ENCODE measurements at regions not wholly inside any gene's neighbourhood (a gene's known extent, or its start where the extent isn't known, plus 50 kb on each side); places are given as distances from the start of the nearest gene placed in this dataset.

GRCh38 chr2:223386189-223386588, 216.0 kb downstream of the SCG2 start:
- Histone ChIP-seq H3K27ac (ENCODE audit: low read depth, low read length) (no peak overlapping the region), H3K9me3 (ENCODE audit: control insufficient read depth, insufficient read depth, low read length) (no peaks in the 10 kb centered on the region), H3K4me1 (ENCODE audit: control insufficient read depth, insufficient read depth, low read length) (no peaks in the 10 kb centered on the region), H3K9ac (ENCODE audit: low read depth, low read length) (no peak overlapping the region), H3K4me3 (ENCODE audit: low read depth, low read length) (no peak overlapping the region), H3K27me3 (ENCODE audit: control insufficient read depth, insufficient read depth, low read length) (no peaks in the 10 kb centered on the region), H3K36me3 (ENCODE audit: control insufficient read depth, insufficient read depth, low read length) (no peaks in the 10 kb centered on the region)

- Histone ChIP-seq H3K9me3 (ENCODE audit: control insufficient read depth, insufficient read depth, low read length) (no peaks in the 10 kb centered on the region), H3K4me3 (ENCODE audit: low read depth, low read length) (no peak overlapping the region), H3K27me3 (ENCODE audit: control insufficient read depth, insufficient read depth, low read length) (no peaks in the 10 kb centered on the region), H3K9ac (ENCODE audit: low read depth, low read length) (no peak overlapping the region), H3K27ac (ENCODE audit: low read depth, low read length) (no peak overlapping the region), H3K36me3 (ENCODE audit: control insufficient read depth, insufficient read depth, low read length) (no peaks in the 10 kb centered on the region), H3K4me1 (ENCODE audit: control insufficient read depth, insufficient read depth, low read length) (no peaks in the 10 kb centered on the region)
These were observed 215.2 kb downstream of the SCG2 start for GRCh38 chr2:223386984-223387383.

GRCh38 chr2:223389624-223390023, 212.5 kb downstream of the SCG2 start:
- Histone ChIP-seq H3K9ac (ENCODE audit: low read depth, low read length) (no peak overlapping the region), H3K36me3 (ENCODE audit: control insufficient read depth, insufficient read depth, low read length) (no peaks in the 10 kb centered on the region), H3K4me1 (ENCODE audit: control insufficient read depth, insufficient read depth, low read length) (no peaks in the 10 kb centered on the region), H3K27me3 (ENCODE audit: control insufficient read depth, insufficient read depth, low read length) (no peaks in the 10 kb centered on the region), H3K27ac (ENCODE audit: low read depth, low read length) (no peak overlapping the region), H3K9me3 (ENCODE audit: control insufficient read depth, insufficient read depth, low read length) (peaks cover 11% of the 10 kb centered on the region; the same call in 1 of the 2 replicates), H3K4me3 (ENCODE audit: low read depth, low read length) (no peak overlapping the region)

- 0 out of 2 replicates have a peak, but pooled peaks cover 5% of the 10 kb centered on the region for H3K4me1 ChIP-seq (ENCODE audit: control insufficient read depth, insufficient read depth, low read length)
- peaks cover 11% of the 10 kb centered on the region for H3K9me3 ChIP-seq (ENCODE audit: control insufficient read depth, insufficient read depth, low read length)
- H3K27me3 ChIP-seq (ENCODE audit: control insufficient read depth, insufficient read depth, low read length): no peaks in the 10 kb centered on the region
- no peak overlapping the region for H3K4me3 ChIP-seq (ENCODE audit: low read depth, low read length)
- H3K9ac ChIP-seq (ENCODE audit: low read depth, low read length): no peak overlapping the region
- H3K27ac ChIP-seq (ENCODE audit: low read depth, low read length): no peak overlapping the region
- no peaks in the 10 kb centered on the region for H3K36me3 ChIP-seq (ENCODE audit: control insufficient read depth, insufficient read depth, low read length)
These were observed 205.2 kb downstream of the SCG2 start for GRCh38 chr2:223396993-223397392.

GRCh38 chr2:223399357-223399957, 202.7 kb downstream of the SCG2 start:
- no peak overlapping the region for H3K4me3 ChIP-seq (ENCODE audit: low read depth, low read length)
- no peaks in the 10 kb centered on the region; the same call in 1 of the 2 replicates for H3K9me3 ChIP-seq (ENCODE audit: control insufficient read depth, insufficient read depth, low read length)
- no peak overlapping the region for H3K9ac ChIP-seq (ENCODE audit: low read depth, low read length)
- no peaks in the 10 kb centered on the region for H3K27me3 ChIP-seq (ENCODE audit: control insufficient read depth, insufficient read depth, low read length)
- no peaks in the 10 kb centered on the region for H3K36me3 ChIP-seq (ENCODE audit: control insufficient read depth, insufficient read depth, low read length)
- H3K27ac ChIP-seq (ENCODE audit: low read depth, low read length): no peak overlapping the region
- H3K4me1 ChIP-seq (ENCODE audit: control insufficient read depth, insufficient read depth, low read length): 0 out of 2 replicates have a peak, but pooled peaks cover 6% of the 10 kb centered on the region

GRCh38 chr2:223404616-223405015, 197.5 kb downstream of the SCG2 start:
- Histone ChIP-seq H3K27ac (ENCODE audit: low read depth, low read length) (no peak overlapping the region), H3K9me3 (ENCODE audit: control insufficient read depth, insufficient read depth, low read length) (no peaks in the 10 kb centered on the region), H3K36me3 (ENCODE audit: control insufficient read depth, insufficient read depth, low read length) (no peaks in the 10 kb centered on the region), H3K4me1 (ENCODE audit: control insufficient read depth, insufficient read depth, low read length) (0 out of 2 replicates have a peak, but pooled peaks cover 6% of the 10 kb centered on the region), H3K9ac (ENCODE audit: low read depth, low read length) (no peak overlapping the region), H3K27me3 (ENCODE audit: control insufficient read depth, insufficient read depth, low read length) (no peaks in the 10 kb centered on the region), H3K4me3 (ENCODE audit: low read depth, low read length) (no peak overlapping the region)

GRCh38 chr2:223414646-223415045, 187.5 kb downstream of the SCG2 start:
- no peak overlapping the region for H3K9ac ChIP-seq (ENCODE audit: low read depth, low read length)

GRCh38 chr2:223415071-223415470, 187.1 kb downstream of the SCG2 start:
- Histone ChIP-seq H3K27ac (ENCODE audit: low read depth, low read length) (no peak overlapping the region), H3K4me1 (ENCODE audit: control insufficient read depth, insufficient read depth, low read length) (no peaks in the 10 kb centered on the region), H3K27me3 (ENCODE audit: control insufficient read depth, insufficient read depth, low read length) (no peaks in the 10 kb centered on the region)

More at GRCh38 chr2:223414646-223415045, 187.5 kb downstream of the SCG2 start:
- H3K27ac ChIP-seq (ENCODE audit: low read depth, low read length): no peak overlapping the region
- no peaks in the 10 kb centered on the region for H3K36me3 ChIP-seq (ENCODE audit: control insufficient read depth, insufficient read depth, low read length)
- H3K9me3 ChIP-seq (ENCODE audit: control insufficient read depth, insufficient read depth, low read length): no peaks in the 10 kb centered on the region
- H3K4me1 ChIP-seq (ENCODE audit: control insufficient read depth, insufficient read depth, low read length): no peaks in the 10 kb centered on the region
- H3K27me3 ChIP-seq (ENCODE audit: control insufficient read depth, insufficient read depth, low read length): no peaks in the 10 kb centered on the region
- no peak overlapping the region for H3K4me3 ChIP-seq (ENCODE audit: low read depth, low read length)

GRCh38 chr2:223416815-223417610, 185.1 kb downstream of the SCG2 start:
- no peak overlapping the region for H3K4me3 ChIP-seq (ENCODE audit: low read depth, low read length)
- no peaks in the 10 kb centered on the region for H3K27me3 ChIP-seq (ENCODE audit: control insufficient read depth, insufficient read depth, low read length)
- H3K4me1 ChIP-seq (ENCODE audit: control insufficient read depth, insufficient read depth, low read length): no peaks in the 10 kb centered on the region
- H3K9ac ChIP-seq (ENCODE audit: low read depth, low read length): no peak overlapping the region
- H3K9me3 ChIP-seq (ENCODE audit: control insufficient read depth, insufficient read depth, low read length): no peaks in the 10 kb centered on the region
- H3K27ac ChIP-seq (ENCODE audit: low read depth, low read length): no peak overlapping the region
- H3K36me3 ChIP-seq (ENCODE audit: control insufficient read depth, insufficient read depth, low read length): no peaks in the 10 kb centered on the region

More at GRCh38 chr2:223415071-223415470, 187.1 kb downstream of the SCG2 start:
- H3K4me3 ChIP-seq (ENCODE audit: low read depth, low read length): no peak overlapping the region
- no peaks in the 10 kb centered on the region for H3K9me3 ChIP-seq (ENCODE audit: control insufficient read depth, insufficient read depth, low read length)
- no peak overlapping the region for H3K9ac ChIP-seq (ENCODE audit: low read depth, low read length)
- H3K36me3 ChIP-seq (ENCODE audit: control insufficient read depth, insufficient read depth, low read length): no peaks in the 10 kb centered on the region

- Histone ChIP-seq H3K27me3 (ENCODE audit: control insufficient read depth, insufficient read depth, low read length) (no peaks in the 10 kb centered on the region), H3K36me3 (ENCODE audit: control insufficient read depth, insufficient read depth, low read length) (no peaks in the 10 kb centered on the region), H3K9ac (ENCODE audit: low read depth, low read length) (no peak overlapping the region), H3K4me1 (ENCODE audit: control insufficient read depth, insufficient read depth, low read length) (no peaks in the 10 kb centered on the region), H3K4me3 (ENCODE audit: low read depth, low read length) (no peak overlapping the region), H3K27ac (ENCODE audit: low read depth, low read length) (no peak overlapping the region), H3K9me3 (ENCODE audit: control insufficient read depth, insufficient read depth, low read length) (no peaks in the 10 kb centered on the region)
These were observed 184.0 kb downstream of the SCG2 start for GRCh38 chr2:223418131-223418530.

GRCh38 chr2:223418604-223419199, 183.5 kb downstream of the SCG2 start:
- H3K9me3 ChIP-seq (ENCODE audit: control insufficient read depth, insufficient read depth, low read length): no peaks in the 10 kb centered on the region
- H3K36me3 ChIP-seq (ENCODE audit: control insufficient read depth, insufficient read depth, low read length): no peaks in the 10 kb centered on the region
- no peaks in the 10 kb centered on the region for H3K4me1 ChIP-seq (ENCODE audit: control insufficient read depth, insufficient read depth, low read length)
- no peak overlapping the region for H3K9ac ChIP-seq (ENCODE audit: low read depth, low read length)
- no peaks in the 10 kb centered on the region for H3K27me3 ChIP-seq (ENCODE audit: control insufficient read depth, insufficient read depth, low read length)
- no peak overlapping the region for H3K4me3 ChIP-seq (ENCODE audit: low read depth, low read length)
- H3K27ac ChIP-seq (ENCODE audit: low read depth, low read length): no peak overlapping the region
